ENCODE measurements at regions not wholly inside any gene's neighbourhood (a gene's known extent, or its start where the extent isn't known, plus 50 kb on each side); places are given as distances from the start of the nearest gene placed in this dataset.

DNA sequence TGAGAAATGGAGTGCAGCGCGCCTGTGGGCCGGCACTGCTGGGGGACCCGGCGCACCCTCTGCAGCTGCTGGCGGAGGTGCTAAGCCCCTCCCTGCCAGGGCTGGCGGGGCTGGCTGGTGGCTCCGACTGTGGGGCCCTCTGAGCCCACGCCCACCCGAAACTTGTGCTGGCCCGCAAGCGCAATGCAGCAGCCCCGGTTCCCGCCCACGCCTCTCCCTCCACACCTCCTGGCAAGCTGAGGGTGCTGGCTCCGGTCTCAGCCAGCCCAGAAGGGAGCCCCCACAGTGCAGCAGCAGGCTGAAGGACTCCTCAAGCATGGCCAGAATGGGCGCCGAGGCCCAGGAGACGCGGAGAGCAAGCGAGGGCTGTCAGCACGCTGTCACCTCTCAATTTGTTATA is 1063.0 kb upstream of the AUTS2 start:
- TF ChIP-seq CTCF (conservative IDR thresholded peaks at IDR 0.05 in 1 of 2, IDR thresholded peaks at IDR 0.05 in 1 of 2; ENCODE audit: low read depth in 1 of 2, low read length in 2 of 2) (no peak), EZH2 (IDR thresholded peaks at IDR 0.05; ENCODE audit: low read length, missing control alignments) (no peak)

Data from fibroblast of lung (primary cell).